GM13976 (cell line): ENCODE measurements at regions not wholly inside any gene's neighbourhood (a gene's known extent, or its start where the extent isn't known, plus 50 kb on each side); places are given as distances from the start of the nearest gene placed in this dataset.
"Not testable (repeated sequence)": the region's sequence is repeated elsewhere in the genome, so short reads cannot be mapped to it uniquely, and the experiment has no call there.

Experiments used
- DNase-seq: peaks from one replicate; pipeline ENCODE4 v3.0.0; 2012; ENCODE audit warnings: low spot score
- in situ Hi-C: fragments of 300-500 bp; cut with MboI; formaldehyde crosslinking; loops from one replicate; pipeline ENCODE4 v1.12.0; 2022; ENCODE audit warnings: low sequenced_read_pairs, mixed read lengths, inconsistent platforms; ENCODE audit not compliant: unreplicated experiment
- TF ChIP-seq, protein P1 (sequence below): IDR thresholded peaks from 2 replicates; pipeline ENCODE4 v1.5.1; 2012; ENCODE audit warnings: borderline replicate concordance, mild to moderate bottlenecking; ENCODE audit not compliant: insufficient read depth; ENCODE audit errors: extremely low read depth, missing control alignments, control extremely low read depth

DNA sequence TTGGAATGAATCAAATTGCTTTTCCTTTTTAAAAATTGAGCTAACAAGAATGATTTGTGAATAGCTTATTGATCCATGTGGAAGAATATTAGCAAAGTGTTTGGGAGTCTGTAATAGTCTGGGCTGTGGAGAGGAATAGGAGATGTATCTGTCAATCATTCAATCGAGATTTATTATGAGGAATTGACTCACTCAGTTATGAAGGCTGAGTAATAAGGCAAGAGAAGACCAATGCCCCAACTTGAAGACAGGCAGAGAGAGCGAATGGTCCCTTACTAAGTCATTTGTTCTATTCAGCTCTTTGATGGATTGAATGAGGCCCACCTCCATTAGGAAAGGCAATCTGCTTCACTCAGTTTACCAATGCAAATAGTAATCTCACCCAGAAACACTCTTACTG lies 403.0 kb downstream of the CD83 start:
- in situ Hi-C loops = no loop called here
- TF ChIP-seq, protein P1, sequence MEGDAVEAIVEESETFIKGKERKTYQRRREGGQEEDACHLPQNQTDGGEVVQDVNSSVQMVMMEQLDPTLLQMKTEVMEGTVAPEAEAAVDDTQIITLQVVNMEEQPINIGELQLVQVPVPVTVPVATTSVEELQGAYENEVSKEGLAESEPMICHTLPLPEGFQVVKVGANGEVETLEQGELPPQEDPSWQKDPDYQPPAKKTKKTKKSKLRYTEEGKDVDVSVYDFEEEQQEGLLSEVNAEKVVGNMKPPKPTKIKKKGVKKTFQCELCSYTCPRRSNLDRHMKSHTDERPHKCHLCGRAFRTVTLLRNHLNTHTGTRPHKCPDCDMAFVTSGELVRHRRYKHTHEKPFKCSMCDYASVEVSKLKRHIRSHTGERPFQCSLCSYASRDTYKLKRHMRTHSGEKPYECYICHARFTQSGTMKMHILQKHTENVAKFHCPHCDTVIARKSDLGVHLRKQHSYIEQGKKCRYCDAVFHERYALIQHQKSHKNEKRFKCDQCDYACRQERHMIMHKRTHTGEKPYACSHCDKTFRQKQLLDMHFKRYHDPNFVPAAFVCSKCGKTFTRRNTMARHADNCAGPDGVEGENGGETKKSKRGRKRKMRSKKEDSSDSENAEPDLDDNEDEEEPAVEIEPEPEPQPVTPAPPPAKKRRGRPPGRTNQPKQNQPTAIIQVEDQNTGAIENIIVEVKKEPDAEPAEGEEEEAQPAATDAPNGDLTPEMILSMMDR = no peak
- DNase-seq = no peak

DNA sequence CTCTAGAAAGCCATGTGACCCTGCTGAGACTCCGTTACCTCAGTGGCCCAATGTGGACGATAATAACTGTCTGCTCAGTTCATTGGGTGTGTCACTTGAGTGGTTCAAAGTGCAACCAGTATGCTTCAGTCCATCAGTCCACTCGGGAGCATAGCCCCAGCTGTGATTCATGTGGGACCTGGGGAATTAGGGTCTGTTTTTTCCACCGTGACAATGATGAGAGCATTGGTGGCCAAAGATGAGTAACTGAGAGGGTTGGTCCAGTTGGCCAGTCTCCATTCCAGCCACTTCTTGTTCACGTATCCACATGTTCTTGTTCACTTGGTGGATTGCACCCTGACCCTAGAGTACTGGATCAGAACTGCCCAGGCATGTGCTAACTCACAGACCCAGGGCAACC lies 403.6 kb downstream of the CD83 start:
- no peak for DNase-seq
- in situ Hi-C loops = no loop called here
- TF ChIP-seq, protein P1 = no peak

- in situ Hi-C loops, DNase-seq: not testable (repeated sequence)
Measured at GRCh38 chr6:14521861-14522260, 404.3 kb downstream of the CD83 start.

DNA sequence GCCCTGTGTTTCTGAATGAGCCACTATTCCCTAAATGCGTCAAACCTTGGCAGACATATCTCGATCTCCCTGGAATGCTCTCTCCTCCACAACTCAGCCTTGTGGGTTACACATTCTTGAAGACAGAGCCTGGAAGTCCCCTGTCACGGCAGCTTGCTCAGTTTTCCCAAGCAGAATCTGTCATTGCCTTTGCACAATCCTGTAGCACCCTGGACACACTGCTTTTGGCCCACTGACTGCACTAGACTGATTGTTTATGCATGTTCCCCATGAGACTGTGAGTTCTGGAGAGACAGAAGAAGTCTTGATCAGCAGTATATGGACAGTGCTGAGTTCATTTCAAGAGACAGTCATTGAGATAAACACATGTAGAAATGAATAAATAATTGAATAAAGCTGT lies 406.7 kb downstream of the CD83 start:
- in situ Hi-C loops = no loop called here
- TF ChIP-seq, protein P1 = no peak
- no peak for DNase-seq

DNA sequence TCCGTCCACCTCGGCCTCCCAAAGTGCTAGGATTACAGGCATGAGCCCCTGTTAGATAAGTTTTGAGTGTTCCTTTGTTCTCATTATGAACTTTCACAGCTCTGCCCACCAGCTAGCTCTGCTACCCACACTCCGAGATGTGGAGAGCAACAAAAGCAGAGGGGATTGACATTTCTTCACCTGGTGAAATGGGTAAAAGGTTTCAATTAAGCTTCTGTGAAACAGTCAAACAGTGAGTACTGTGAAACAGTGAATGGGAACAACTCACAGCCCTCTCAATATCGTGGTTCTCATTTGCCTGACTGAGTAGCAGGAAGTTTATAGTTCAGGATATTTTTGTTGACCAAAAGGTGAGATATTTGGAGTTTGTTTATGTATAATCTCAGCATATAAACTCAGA lies 412.8 kb downstream of the CD83 start:
- in situ Hi-C loops = no loop called here
- TF ChIP-seq, protein P1 = no peak
- DNase-seq = no peak

GRCh38 chr6:14533446-14533845 lies 415.9 kb downstream of the CD83 start:
- no peak for DNase-seq
- TF ChIP-seq, protein P1 = no peak
- in situ Hi-C loops = no loop called here

DNA sequence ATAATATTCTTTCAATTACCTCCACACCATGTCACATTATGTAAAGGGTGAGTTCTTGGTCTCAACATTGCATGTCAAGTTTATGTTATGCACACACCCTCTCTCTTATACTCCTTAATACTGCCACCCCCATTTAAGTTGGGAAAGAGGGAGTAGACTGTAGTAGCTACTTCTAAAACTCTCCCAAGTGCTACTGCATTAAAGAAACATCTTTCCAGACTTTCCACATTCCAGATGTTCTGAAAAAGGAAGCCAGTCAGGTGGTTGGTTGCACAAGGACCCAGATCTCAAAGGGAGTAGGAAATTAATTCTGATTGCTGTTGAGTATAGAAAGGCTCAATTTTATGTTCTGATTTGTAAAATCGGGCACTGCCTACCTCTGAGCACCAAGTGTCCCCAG lies 419.5 kb downstream of the CD83 start:
- no peak for DNase-seq
- TF ChIP-seq, protein P1 = no peak
- in situ Hi-C loops = no loop called here
